BLaER1 treated with 17β-estradiol and CSF1 and Interleukin-3, amounts not matched to agents 10 nM and 100 nM (cell line): ENCODE measurements at regions not wholly inside any gene's neighbourhood (a gene's known extent, or its start where the extent isn't known, plus 50 kb on each side); places are given as distances from the start of the nearest gene placed in this dataset.
A peak's percentile ranks its signal among the peaks of the same experiment; 100 is the strongest.

Experiments
- H3K27ac ChIP-seq, 11 experiments: shearing (Covaris generic); formaldehyde crosslinking; 2 replicates each; pipeline ENCODE4 v1.8.1; 2022
- H3K27me3 ChIP-seq, 11 experiments: shearing (Covaris generic); formaldehyde crosslinking; 2 replicates each; pipeline ENCODE4 v1.8.1; 2022
- H3K36me3 ChIP-seq, 11 experiments: shearing (Covaris generic); formaldehyde crosslinking; 2 replicates each; pipeline ENCODE4 v1.8.1; 2022
- H3K4me1 ChIP-seq, 10 experiments: shearing (Covaris generic); formaldehyde crosslinking; 2 replicates each; pipeline ENCODE4 v1.8.1; 2022
- H3K4me2 ChIP-seq, 11 experiments: shearing (Covaris generic); formaldehyde crosslinking; 2 replicates each; pipeline ENCODE4 v1.8.1; 2022
- H3K4me3 ChIP-seq, 10 experiments: shearing (Covaris generic); formaldehyde crosslinking; 2 replicates each; pipeline ENCODE4 v1.8.1; 2022
- H3K9ac ChIP-seq, 11 experiments: shearing (Covaris generic); formaldehyde crosslinking; 2 replicates each; pipeline ENCODE4 v1.8.1; 2022
- H3K9me3 ChIP-seq, 11 experiments: shearing (Covaris generic); formaldehyde crosslinking; replicated peaks in 1 of 11; 2 replicates each; pipeline ENCODE4 v1.8.1; 2022
- H4K20me1 ChIP-seq, 11 experiments: shearing (Covaris generic); formaldehyde crosslinking; 2 replicates each; pipeline ENCODE4 v1.8.1; 2022
- Cebpa-rat ChIP-seq, 11 experiments: shearing (Covaris generic); IDR thresholded peaks; 2 replicates each; pipeline ENCODE4 v1.8.1; 2022

DNA sequence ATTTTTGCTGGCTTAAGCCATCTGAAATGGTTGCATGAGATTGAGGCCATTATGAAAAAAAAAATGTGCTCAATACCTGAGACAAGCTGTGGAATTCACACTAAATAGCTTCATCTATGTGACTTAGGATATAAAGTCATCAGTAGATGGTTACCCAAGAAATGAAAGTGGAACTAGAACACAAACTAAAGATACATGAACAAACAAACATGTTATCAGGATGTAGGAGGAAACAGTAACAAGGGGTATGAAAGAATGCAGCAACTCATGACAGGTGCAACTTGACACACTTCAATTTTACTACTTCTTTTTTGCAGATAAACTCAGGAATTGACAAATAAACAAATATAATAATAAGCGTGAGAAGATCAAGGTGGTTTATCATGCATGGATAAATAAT lies 155.0 kb downstream of the WT1 start:
- Histone ChIP-seq H3K36me3 (no peaks in the 10 kb centered on the region), H4K20me1 (no peaks in the 10 kb centered on the region), H3K4me1 (no peaks in the 10 kb centered on the region), H3K9ac (no peak overlapping the region), H3K4me2 (no peak overlapping the region), H3K9me3 (peaks cover 0 to 19% (median 8%) of the 10 kb centered on the region in 11 experiments; a peak in 11 of 22 replicates), H3K27ac (no peak overlapping the region), H3K4me3 (no peak overlapping the region), H3K27me3 (no peaks in the 10 kb centered on the region)
- no peak for TF ChIP-seq Cebpa-rat (IDR thresholded peaks at IDR 0.05)

GRCh38 chr11:32288276-32288675 lies 147.1 kb downstream of the WT1 start:
- Histone ChIP-seq H3K4me1 (peaks cover 0 to 13% (median 0%) of the 10 kb centered on the region in 10 experiments; a peak in 1 of 20 replicates), H3K36me3 (no peaks in the 10 kb centered on the region), H3K9me3 (peaks cover 0 to 17% (median 8%) of the 10 kb centered on the region in 11 experiments; a peak in 14 of 22 replicates), H3K9ac (no peak overlapping the region), H3K27ac (no peak overlapping the region), H4K20me1 (no peaks in the 10 kb centered on the region), H3K27me3 (no peaks in the 10 kb centered on the region), H3K4me2 (no peak overlapping the region), H3K4me3 (no peak overlapping the region)
- TF ChIP-seq Cebpa-rat (IDR thresholded peaks at IDR 0.05): no peak

GRCh38 chr11:32289701-32290100 lies 145.6 kb downstream of the WT1 start:
- peaks cover 0 to 13% (median 0%) of the 10 kb centered on the region in 10 experiments; a peak in 1 of 20 replicates for H3K4me1 ChIP-seq
- H3K9ac ChIP-seq: no peak overlapping the region
- no peak overlapping the region for H3K27ac ChIP-seq
- peaks cover 0 to 14% (median 3%) of the 10 kb centered on the region in 11 experiments; a peak in 7 of 22 replicates for H3K9me3 ChIP-seq
- no peaks in the 10 kb centered on the region for H3K27me3 ChIP-seq
- H3K4me2 ChIP-seq: no peak overlapping the region
- no peak overlapping the region for H3K4me3 ChIP-seq
- no peak for TF ChIP-seq Cebpa-rat (IDR thresholded peaks at IDR 0.05)
- no peaks in the 10 kb centered on the region for H4K20me1 ChIP-seq
- H3K36me3 ChIP-seq: no peaks in the 10 kb centered on the region

GRCh38 chr11:32290783-32291182 lies 144.6 kb downstream of the WT1 start:
- H3K27me3 ChIP-seq: no peaks in the 10 kb centered on the region
- H3K36me3 ChIP-seq: no peaks in the 10 kb centered on the region
- no peak overlapping the region for H3K9ac ChIP-seq
- H3K9me3 ChIP-seq: peaks cover 0 to 14% (median 3%) of the 10 kb centered on the region in 11 experiments; a peak in 7 of 22 replicates
- no peak overlapping the region for H3K4me3 ChIP-seq
- no peak overlapping the region for H3K27ac ChIP-seq
- H3K4me1 ChIP-seq: peaks cover 0 to 13% (median 0%) of the 10 kb centered on the region in 10 experiments; a peak in 2 of 20 replicates
- no peak for TF ChIP-seq Cebpa-rat (IDR thresholded peaks at IDR 0.05)
- H4K20me1 ChIP-seq: no peaks in the 10 kb centered on the region
- H3K4me2 ChIP-seq: peak overlapping the region in 1 of 11 experiments; percentile 41; a peak in 1 of 22 replicates

DNA sequence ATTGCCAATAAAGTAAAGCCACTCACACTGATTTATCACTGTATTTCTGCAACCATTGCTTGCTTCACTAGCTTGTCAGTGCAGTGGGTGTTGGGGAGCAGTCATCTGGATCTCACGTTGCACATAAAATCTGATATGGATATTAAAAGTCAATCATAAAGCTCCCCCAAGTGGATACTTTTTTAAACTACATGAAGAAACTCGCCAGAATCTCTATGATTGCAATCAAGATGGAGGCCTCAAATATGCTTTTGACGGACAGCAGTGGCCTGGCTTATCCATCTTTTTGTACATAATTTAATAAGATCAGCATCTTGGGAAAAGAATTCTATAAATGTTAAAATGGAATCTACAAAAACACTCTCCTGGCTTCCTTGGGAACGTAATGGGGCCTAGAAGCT lies 137.7 kb downstream of the WT1 start:
- no peaks in the 10 kb centered on the region; a peak in 2 of 20 replicates for H3K4me1 ChIP-seq
- H3K9ac ChIP-seq: no peak overlapping the region
- TF ChIP-seq Cebpa-rat (IDR thresholded peaks at IDR 0.05): no peak
- no peaks in the 10 kb centered on the region for H4K20me1 ChIP-seq
- no peak overlapping the region for H3K27ac ChIP-seq
- H3K36me3 ChIP-seq: no peaks in the 10 kb centered on the region
- H3K9me3 ChIP-seq: peaks cover 0 to 6% (median 0%) of the 10 kb centered on the region in 11 experiments; a peak in 1 of 22 replicates
- H3K4me3 ChIP-seq: no peak overlapping the region
- H3K4me2 ChIP-seq: no peak overlapping the region
- no peaks in the 10 kb centered on the region for H3K27me3 ChIP-seq

DNA sequence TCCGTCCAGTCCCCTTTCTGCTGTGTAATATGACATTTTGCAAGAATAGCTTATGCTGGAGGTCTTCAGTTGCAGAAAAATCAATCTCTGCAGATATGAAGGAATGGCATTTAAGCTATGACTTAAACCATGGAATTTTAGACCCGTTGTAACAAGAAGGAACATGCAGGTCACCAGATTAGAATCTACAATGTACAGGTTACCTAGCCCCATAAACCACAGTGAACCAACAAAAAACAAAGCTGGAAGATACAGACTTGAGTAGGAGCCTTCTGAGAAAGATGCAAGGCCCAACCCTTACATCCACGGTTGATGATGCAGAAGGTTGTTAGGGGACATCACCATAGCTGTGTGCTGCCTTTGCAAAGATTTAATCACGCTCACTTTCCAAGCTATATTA lies 132.5 kb downstream of the WT1 start:
- Histone ChIP-seq H3K4me1 (peaks cover 0 to 18% (median 14%) of the 10 kb centered on the region in 10 experiments; a peak in 14 of 20 replicates), H3K27ac (no peak overlapping the region), H3K36me3 (no peaks in the 10 kb centered on the region), H3K4me2 (no peak overlapping the region), H4K20me1 (no peaks in the 10 kb centered on the region), H3K4me3 (no peak overlapping the region), H3K27me3 (no peaks in the 10 kb centered on the region), H3K9ac (no peak overlapping the region), H3K9me3 (peaks cover 0 to 6% (median 0%) of the 10 kb centered on the region in 11 experiments; a peak in 1 of 22 replicates)
- no peak for TF ChIP-seq Cebpa-rat (IDR thresholded peaks at IDR 0.05)

DNA sequence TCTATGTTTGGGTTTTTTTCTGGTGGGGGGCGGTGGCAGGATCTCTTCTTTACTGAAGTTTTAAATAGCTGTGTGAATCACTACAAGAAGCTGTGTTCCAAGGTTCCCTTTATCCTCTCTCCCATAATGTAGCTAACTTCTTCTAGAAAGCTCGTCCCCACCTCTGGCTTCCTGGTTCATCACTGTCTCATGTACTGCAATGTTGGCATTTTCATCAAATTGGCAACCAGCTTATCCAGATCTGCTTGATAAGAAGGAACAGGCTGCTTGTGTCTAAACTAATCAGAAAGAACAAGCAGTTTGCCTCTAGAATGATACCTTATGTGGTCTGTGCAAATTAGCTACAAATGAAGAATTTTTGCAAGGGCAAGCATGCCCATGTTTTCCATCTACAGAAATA lies 130.8 kb downstream of the WT1 start:
- Histone ChIP-seq H3K4me1 (peaks cover 0 to 18% (median 14%) of the 10 kb centered on the region in 10 experiments; a peak in 14 of 20 replicates), H3K27me3 (no peaks in the 10 kb centered on the region), H3K4me3 (no peak overlapping the region), H3K36me3 (no peaks in the 10 kb centered on the region), H3K9me3 (peaks cover 0 to 4% (median 0%) of the 10 kb centered on the region in 11 experiments; a peak in 1 of 22 replicates), H4K20me1 (no peaks in the 10 kb centered on the region), H3K4me2 (peak overlapping the region in 2 of 11 experiments; percentile 31 to 45; a peak in 4 of 22 replicates), H3K27ac (no peak overlapping the region), H3K9ac (no peak overlapping the region)
- no peak for TF ChIP-seq Cebpa-rat (IDR thresholded peaks at IDR 0.05)

DNA sequence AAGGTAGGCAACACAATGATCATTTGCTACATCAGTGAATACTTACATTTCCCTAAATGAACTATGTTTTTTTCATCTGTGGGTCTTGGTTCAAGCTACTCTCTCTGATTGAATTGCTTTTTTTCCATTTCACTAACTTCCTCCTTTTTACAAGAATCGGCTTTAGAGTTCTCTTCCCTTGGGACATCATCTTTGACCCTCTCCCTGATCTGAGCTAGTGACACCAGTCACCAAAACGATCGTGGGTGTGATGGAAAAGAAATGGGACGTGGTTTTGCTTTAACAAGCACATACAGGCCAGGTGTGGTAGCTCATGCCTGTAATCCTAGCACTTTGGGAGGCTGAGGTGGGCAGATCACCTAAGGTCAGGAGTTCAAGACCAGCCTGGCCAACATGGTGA lies 129.9 kb downstream of the WT1 start:
- Histone ChIP-seq H4K20me1 (no peaks in the 10 kb centered on the region), H3K4me1 (peaks cover 0 to 18% (median 14%) of the 10 kb centered on the region in 10 experiments; a peak in 14 of 20 replicates), H3K9me3 (no peaks in the 10 kb centered on the region), H3K36me3 (no peaks in the 10 kb centered on the region), H3K9ac (no peak overlapping the region), H3K27ac (no peak overlapping the region), H3K4me3 (no peak overlapping the region), H3K4me2 (peak overlapping the region in 8 of 11 experiments; percentile 26 to 45 (median 32); a peak in 15 of 22 replicates), H3K27me3 (no peaks in the 10 kb centered on the region)
- TF ChIP-seq Cebpa-rat (IDR thresholded peaks at IDR 0.05): no peak

DNA sequence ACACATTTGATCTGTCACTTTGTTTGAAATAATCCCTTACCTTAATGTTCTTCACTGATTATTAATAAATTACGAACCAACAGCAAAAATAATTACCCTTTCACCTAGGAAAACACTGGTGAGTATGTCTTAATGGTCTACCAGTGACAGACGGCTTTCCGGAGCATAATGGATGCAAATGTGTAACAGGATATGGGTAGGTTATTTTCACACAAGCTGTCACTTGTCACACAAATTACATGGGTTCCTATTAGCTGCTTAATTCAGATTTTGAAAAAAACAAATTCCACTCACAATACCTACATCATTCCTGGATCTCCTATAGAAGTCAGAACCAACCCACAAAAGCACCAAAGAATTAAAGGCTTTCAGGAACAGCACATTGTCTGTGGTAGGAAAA lies 127.9 kb downstream of the WT1 start:
- Histone ChIP-seq H3K9me3 (no peaks in the 10 kb centered on the region), H3K9ac (no peak overlapping the region), H3K36me3 (no peaks in the 10 kb centered on the region), H3K4me1 (peaks cover 0 to 18% (median 14%) of the 10 kb centered on the region in 10 experiments; a peak in 14 of 20 replicates), H3K27ac (no peak overlapping the region), H3K4me2 (no peak overlapping the region), H3K4me3 (no peak overlapping the region), H3K27me3 (no peaks in the 10 kb centered on the region), H4K20me1 (no peaks in the 10 kb centered on the region)
- no peak for TF ChIP-seq Cebpa-rat (IDR thresholded peaks at IDR 0.05)

DNA sequence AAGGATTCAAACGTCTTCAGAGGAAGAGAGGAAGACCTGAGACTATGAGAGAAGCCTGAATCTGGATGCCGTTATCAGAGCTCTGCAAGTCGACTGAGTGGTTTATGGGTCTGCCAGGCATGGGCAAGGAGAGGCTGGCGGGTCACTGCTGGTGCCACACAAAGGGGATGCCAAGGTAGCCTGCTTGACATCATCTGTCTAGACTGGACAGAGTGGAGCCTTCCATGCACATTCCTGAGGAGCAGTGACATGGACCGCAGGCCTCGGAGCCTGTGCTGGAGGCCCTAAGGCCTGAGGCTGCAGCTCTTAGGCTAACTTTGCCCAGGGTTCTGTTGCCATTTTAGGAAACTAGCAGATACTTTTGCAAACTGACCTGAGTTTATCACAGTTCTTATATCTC lies 127.4 kb downstream of the WT1 start:
- H4K20me1 ChIP-seq: no peaks in the 10 kb centered on the region
- no peak for TF ChIP-seq Cebpa-rat (IDR thresholded peaks at IDR 0.05)
- no peaks in the 10 kb centered on the region for H3K27me3 ChIP-seq

More for the DNA sequence above, 127.4 kb downstream of the WT1 start:
- Histone ChIP-seq H3K36me3 (no peaks in the 10 kb centered on the region), H3K4me3 (no peak overlapping the region), H3K9ac (no peak overlapping the region), H3K9me3 (no peaks in the 10 kb centered on the region), H3K4me2 (no peak overlapping the region), H3K4me1 (peaks cover 0 to 18% (median 14%) of the 10 kb centered on the region in 10 experiments; a peak in 14 of 20 replicates), H3K27ac (no peak overlapping the region)
